Left renal pelvis (tissue), 4 donors: ENCODE measurements at regions not wholly inside any gene's neighbourhood (a gene's known extent, or its start where the extent isn't known, plus 50 kb on each side); places are given as distances from the start of the nearest gene placed in this dataset.
"Not testable (repeated sequence)": the region's sequence is repeated elsewhere in the genome, so short reads cannot be mapped to it uniquely, and the experiment has no call there.

Experiments used
- DNase-seq, 4 donors: peaks; one replicate each; pipeline ENCODE4 v3.0.0-alpha.2; 2013; ENCODE audit warnings: low read depth in 4 of 4, low spot score in 3 of 4

GRCh38 chr15:81875717-81876116, 170.1 kb downstream of the MEX3B start:
- not testable (repeated sequence) for DNase-seq

DNA sequence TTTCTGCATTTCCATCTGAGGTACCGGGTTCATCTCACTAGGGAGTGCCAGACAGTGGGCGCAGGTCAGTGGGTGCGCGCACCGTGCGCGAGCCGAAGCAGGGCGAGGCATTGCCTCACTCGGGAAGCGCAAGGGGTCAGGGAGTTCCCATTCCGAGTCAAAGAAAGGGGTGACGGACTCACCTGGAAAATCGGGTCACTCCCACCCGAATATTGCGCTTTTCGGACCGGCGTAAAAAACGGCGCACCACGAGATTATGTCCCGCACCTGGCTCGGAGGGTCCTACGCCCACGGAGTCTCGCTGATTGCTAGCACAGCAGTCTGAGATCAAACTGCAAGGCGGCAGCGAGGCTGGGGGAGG, 175.1 kb downstream of the MEX3B start:
- DNase-seq = not testable (repeated sequence)

DNA sequence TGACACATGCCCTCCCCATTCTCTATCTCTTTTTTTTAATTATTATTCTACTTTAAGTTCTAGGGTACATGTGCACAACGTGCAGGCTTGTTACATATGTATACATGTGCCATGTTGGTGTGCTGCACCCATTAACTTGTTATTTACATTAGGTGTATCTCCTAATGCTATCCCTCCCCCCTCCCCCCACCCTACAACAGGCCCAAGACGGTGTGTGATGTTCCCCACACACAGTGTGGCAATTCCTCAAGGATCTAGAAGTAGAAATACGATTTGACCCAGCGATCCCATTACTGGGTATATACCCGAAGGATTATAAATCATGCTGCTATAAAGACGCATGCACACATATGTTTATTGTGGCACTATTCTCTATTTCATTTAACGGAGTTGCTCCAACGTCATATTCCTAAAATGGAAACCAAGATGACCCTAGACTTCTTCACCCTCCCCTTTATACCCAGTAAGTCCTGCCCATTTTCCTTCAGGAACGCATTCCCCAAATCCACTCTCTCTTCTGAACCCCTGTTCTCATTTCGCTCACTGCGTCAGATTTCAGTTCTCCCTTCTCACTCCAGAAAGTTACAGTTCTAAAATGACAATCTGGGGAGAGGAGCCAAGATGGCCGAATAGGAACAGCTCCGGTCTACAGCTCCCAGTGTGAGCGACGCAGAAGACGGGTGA, 175.6 kb downstream of the MEX3B start:
- DNase-seq = not testable (repeated sequence)

DNA sequence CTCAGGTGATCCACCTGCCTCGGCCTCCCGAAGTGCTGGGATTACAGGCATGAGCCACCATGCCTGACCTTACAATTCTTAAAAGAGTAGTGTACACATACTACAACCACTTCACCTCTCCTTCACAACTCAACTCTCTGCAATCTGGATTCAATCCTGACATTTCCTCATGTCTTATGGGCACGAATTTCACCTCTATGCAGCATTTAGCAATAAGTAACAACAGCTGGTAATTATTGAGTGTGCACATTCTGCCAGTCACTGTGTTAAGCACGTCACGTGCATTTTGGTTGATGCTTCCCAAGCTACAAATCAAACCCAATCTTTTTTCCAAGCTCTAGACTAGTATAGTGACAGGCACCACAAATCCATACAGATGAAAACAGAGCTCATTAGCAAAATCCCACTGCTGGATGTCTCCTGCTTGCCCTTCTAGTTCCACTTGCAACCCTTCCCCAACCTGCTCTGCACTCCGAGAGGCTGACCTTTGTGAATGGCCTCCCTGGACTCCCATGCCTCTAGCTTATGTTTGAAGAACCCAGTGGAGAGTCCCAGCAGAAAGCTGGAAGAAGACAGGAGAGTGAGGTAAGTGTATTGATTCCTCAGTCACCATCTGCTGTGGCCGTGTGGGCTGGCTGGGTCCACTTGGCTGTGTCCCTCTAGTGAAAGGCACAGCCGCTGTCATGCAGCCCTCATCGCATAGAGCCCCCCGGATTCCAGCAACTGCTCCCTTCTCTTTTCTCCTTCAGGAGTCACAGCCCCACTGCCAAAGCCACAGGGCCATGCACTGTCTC, 176.5 kb downstream of the MEX3B start:
- no peak for DNase-seq

- DNase-seq = no peak
Measured at GRCh38 chr15:81865850-81866537, 179.8 kb downstream of the MEX3B start.

DNA sequence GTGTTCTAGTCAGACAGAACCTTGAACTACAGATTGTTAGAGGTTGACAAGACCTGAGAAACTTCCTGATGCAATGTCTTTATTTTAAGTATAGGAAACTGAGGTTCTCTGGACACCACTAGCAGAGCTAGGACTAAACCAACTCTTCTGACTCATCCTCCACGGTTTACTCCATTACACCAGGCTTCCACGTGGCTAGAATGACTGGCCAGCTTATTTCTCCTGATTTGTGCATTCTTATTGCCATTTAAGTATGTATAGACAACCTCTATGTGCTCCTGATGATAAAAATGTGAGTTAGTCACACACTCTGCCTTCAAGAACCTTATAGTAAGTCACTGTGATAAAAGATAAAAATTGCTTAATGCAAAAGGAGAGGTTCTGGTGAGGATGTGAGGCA, 182.7 kb downstream of the MEX3B start:
- no peak for DNase-seq

- DNase-seq = no peak
Measured at GRCh38 chr15:81859737-81860516, 185.9 kb downstream of the MEX3B start.

- no peak for DNase-seq
Measured at GRCh38 chr15:81858586-81858985, 187.2 kb downstream of the MEX3B start.

GRCh38 chr15:81858136-81858535, 187.7 kb downstream of the MEX3B start:
- no peak for DNase-seq

GRCh38 chr15:81856634-81857026, 189.2 kb downstream of the MEX3B start:
- no peak for DNase-seq

DNA sequence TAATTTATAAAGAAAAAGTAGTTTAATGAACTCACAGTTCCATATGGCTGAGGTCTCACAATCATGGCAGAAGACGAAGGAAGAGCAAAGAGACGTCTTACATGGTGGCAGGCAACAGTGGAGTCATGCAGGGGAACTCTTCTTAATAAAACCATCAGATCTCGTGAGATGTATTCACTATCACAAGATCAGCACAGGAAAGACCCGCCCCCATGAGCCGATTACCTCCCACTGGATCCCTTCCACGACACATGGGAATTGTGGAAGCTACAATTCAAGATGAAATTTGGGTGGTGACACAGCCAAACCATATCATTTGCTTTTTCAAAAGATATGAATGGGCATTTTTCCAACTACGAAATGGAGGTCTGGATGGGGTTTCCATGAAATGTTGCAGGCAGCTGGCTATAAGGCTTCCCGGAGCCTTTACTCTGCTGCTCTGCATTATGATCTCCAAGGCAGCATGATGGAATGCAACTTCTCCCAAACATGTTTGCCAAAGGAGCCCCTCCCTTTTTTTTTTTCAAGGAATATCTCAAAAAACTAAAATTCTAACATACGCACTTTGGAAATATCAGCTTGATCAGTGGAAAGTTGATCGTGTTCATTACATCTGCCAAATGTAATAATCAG, 189.7 kb downstream of the MEX3B start:
- no peak for DNase-seq

GRCh38 chr15:81853150-81853748, 192.6 kb downstream of the MEX3B start:
- DNase-seq = no peak

GRCh38 chr15:81852411-81853149, 193.2 kb downstream of the MEX3B start:
- DNase-seq = no peak

GRCh38 chr15:81851757-81852156, 194.1 kb downstream of the MEX3B start:
- no peak for DNase-seq

- DNase-seq = no peak
Measured at GRCh38 chr15:81851325-81851724, 194.5 kb downstream of the MEX3B start.

- no peak for DNase-seq
Measured at GRCh38 chr15:81849289-81849688, 196.5 kb downstream of the MEX3B start.

DNA sequence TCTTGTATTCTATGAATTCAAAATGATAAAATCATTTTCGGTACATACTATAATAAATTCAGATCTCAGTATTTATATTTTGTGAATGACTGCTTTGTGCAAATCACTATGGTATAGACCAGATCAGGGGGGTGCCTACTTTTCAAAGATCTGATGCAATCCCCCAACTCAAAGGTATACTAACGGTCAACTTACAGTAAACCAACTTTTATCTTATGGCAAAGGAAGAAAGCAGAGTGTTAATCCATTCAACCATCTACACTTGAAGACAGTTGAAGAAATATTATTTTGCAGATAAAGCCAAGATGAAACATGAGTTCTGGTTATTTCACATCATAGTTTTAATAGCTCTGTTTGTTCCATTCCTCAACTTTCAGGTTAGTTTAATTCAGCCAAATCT, 197.1 kb downstream of the MEX3B start:
- DNase-seq = no peak

GRCh38 chr15:81843757-81844407, 201.9 kb downstream of the MEX3B start:
- DNase-seq = no peak

DNA sequence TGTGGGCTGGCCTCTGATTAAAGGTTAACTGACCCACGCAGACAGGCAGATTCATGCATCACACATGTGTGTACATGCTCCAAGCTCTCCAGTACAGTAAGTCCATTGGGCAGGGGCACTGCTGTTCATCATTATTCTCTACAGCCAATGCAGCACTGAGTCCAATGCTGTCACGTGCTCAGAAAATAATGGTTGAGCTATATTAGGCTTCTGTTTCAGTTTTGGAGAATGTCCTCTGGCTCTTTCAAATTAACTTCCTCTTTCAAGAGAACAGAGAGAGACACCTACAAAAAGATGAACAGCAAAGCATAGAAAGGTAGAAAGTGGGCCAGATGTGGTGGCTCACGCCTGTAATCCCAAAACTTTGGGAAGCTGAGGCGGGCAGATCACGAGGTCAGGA, 202.6 kb downstream of the MEX3B start:
- DNase-seq = no peak
